ENCODE measurements at regions not wholly inside any gene's neighbourhood (a gene's known extent, or its start where the extent isn't known, plus 50 kb on each side); places are given as distances from the start of the nearest gene placed in this dataset.

DNA sequence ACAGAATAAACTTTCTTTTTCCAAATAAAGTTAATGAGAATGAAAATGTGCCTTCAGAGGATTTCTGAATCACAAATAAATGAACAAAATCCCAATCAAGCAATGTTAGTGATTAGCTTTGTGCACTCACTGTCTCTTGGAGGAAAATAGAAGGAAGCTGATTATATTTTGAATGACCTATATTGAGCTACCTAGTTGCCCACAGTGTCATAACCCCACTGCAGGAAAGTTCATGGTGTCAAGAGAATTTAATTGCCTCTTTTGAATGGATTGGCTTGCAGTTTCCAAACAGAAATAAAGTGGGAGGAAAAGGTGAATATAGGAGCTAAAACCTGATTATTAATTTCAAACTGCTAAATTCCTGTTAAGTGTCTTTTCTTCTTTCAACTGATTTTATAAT is 515.9 kb downstream of the JRKL start:
- H3K9me3 Mint-ChIP-seq: peaks cover 3 to 22% (median 7%) of the 10 kb centered on the region in 7 donors
- no peaks in the 10 kb centered on the region for H3K4me1 Mint-ChIP-seq
- ATAC-seq (ENCODE audit: low read depth in 2 of 2) (no peak), DNase-seq (no peak)
- no peaks in the 10 kb centered on the region for H3K27me3 ChIP-seq (ENCODE audit: control insufficient read depth, insufficient read depth, low read length)
- H3K27ac ChIP-seq (ENCODE audit: insufficient read depth, low read length, poor library complexity, severe bottlenecking): no peak overlapping the region
- H3K9me3 ChIP-seq (ENCODE audit: control insufficient read depth in 2 of 2, low read length in 2 of 2): no peaks in the 10 kb centered on the region
- H3K27ac Mint-ChIP-seq: no peak overlapping the region
- H3K27me3 Mint-ChIP-seq: no peaks in the 10 kb centered on the region
- no peak overlapping the region for H3K4me3 ChIP-seq (ENCODE audit: low read depth, low read length)
- H3K4me1 ChIP-seq (ENCODE audit: control insufficient read depth, insufficient read depth, low read length, poor library complexity, severe bottlenecking): no peaks in the 10 kb centered on the region
- no peaks in the 10 kb centered on the region for H3K36me3 Mint-ChIP-seq
- H3K4me3 Mint-ChIP-seq: no peak overlapping the region
- no peaks in the 10 kb centered on the region for H3K36me3 ChIP-seq (ENCODE audit: control insufficient read depth, insufficient read depth, low read length)

DNA sequence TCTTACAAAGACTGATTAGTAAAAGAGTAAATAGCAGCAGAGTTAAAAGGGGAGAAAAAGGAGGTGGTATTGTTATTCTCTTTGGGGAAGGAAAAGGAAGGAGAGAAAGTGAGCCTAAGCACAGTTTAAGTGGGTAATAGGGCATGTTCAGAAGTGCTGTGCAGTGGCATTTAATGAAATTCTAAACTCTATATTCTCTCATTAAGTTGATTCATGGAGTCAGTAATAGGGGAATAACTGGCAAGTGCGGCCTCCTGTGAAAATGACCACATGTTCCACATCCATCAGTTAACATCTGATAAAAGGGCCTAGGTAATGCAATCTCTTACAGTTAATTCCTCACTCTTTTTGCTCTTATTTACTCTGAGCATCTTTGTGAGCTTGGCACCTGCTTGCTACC is 516.7 kb downstream of the JRKL start:
- H3K9me3 ChIP-seq (ENCODE audit: control insufficient read depth in 2 of 2, low read length in 2 of 2): no peaks in the 10 kb centered on the region
- H3K36me3 ChIP-seq (ENCODE audit: control insufficient read depth, insufficient read depth, low read length): no peaks in the 10 kb centered on the region
- DNase-seq (no peak), ATAC-seq (ENCODE audit: low read depth in 2 of 2) (no peak)
- Mint-ChIP-seq H3K4me3 (no peak overlapping the region), H3K9me3 (peaks cover 3 to 19% (median 7%) of the 10 kb centered on the region in 7 donors), H3K4me1 (no peaks in the 10 kb centered on the region), H3K36me3 (no peaks in the 10 kb centered on the region), H3K27me3 (no peaks in the 10 kb centered on the region), H3K27ac (no peak overlapping the region)
- H3K4me1 ChIP-seq (ENCODE audit: control insufficient read depth, insufficient read depth, low read length, poor library complexity, severe bottlenecking): no peaks in the 10 kb centered on the region
- H3K27ac ChIP-seq (ENCODE audit: insufficient read depth, low read length, poor library complexity, severe bottlenecking): no peak overlapping the region
- no peaks in the 10 kb centered on the region for H3K27me3 ChIP-seq (ENCODE audit: control insufficient read depth, insufficient read depth, low read length)
- H3K4me3 ChIP-seq (ENCODE audit: low read depth, low read length): no peak overlapping the region

DNA sequence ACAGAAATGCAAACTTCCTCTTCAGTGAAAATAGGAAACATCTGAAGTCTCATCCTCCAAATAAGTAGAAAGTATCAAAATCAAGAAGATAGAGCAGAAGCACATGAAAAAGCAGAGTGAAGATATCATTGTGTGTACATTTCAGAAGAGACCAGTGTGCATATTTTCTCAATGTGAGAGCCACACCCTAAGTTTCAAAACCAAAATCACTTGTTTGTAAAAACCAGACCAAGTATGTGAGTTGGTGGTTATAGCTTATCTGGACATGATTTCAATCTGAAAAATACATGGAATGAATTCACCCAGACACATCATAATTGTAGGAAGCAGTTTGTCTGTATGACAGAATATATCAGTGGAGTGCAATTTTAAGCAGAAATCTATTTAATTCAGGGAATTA is 536.0 kb downstream of the JRKL start:
- no peaks in the 10 kb centered on the region for H3K4me1 ChIP-seq (ENCODE audit: control insufficient read depth, insufficient read depth, low read length, poor library complexity, severe bottlenecking)
- Mint-ChIP-seq H3K27me3 (no peaks in the 10 kb centered on the region), H3K27ac (no peak overlapping the region), H3K4me3 (no peak overlapping the region), H3K9me3 (peaks cover 2 to 5% (median 3%) of the 10 kb centered on the region in 7 donors), H3K36me3 (no peaks in the 10 kb centered on the region), H3K4me1 (no peaks in the 10 kb centered on the region)
- H3K27ac ChIP-seq (ENCODE audit: insufficient read depth, low read length, poor library complexity, severe bottlenecking): no peak overlapping the region
- no peaks in the 10 kb centered on the region for H3K27me3 ChIP-seq (ENCODE audit: control insufficient read depth, insufficient read depth, low read length)
- no peak for DNase-seq
- H3K36me3 ChIP-seq (ENCODE audit: control insufficient read depth, insufficient read depth, low read length): no peaks in the 10 kb centered on the region
- ATAC-seq (ENCODE audit: low read depth in 2 of 2): no peak
- H3K4me3 ChIP-seq (ENCODE audit: low read depth, low read length): no peak overlapping the region
- no peaks in the 10 kb centered on the region for H3K9me3 ChIP-seq (ENCODE audit: control insufficient read depth in 2 of 2, low read length in 2 of 2)

DNA sequence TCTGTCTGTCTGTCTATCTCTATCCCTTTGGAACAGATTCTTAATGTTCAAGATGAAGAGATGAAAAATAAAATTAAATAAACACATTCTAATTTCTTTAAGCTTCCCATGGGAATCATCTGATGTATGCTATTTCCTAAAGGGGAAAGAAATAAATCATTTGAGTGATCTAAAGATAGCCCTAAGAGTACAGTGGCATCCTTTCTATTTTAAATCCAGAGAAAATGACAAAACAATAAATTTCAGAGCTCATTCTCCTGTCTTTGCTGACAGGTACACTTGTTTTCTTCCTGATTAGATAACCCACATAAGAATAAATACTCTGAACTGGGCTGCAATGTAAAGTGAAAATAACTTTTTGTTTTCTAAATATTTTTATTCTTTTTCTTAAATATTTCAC is 550.4 kb downstream of the JRKL start:
- no peak for DNase-seq
- Histone ChIP-seq H3K27me3 (ENCODE audit: control insufficient read depth, insufficient read depth, low read length) (no peaks in the 10 kb centered on the region), H3K9me3 (ENCODE audit: control insufficient read depth in 2 of 2, low read length in 2 of 2) (no peaks in the 10 kb centered on the region), H3K4me1 (ENCODE audit: control insufficient read depth, insufficient read depth, low read length, poor library complexity, severe bottlenecking) (no peaks in the 10 kb centered on the region), H3K4me3 (ENCODE audit: low read depth, low read length) (no peak overlapping the region), H3K27ac (ENCODE audit: insufficient read depth, low read length, poor library complexity, severe bottlenecking) (no peak overlapping the region), H3K36me3 (ENCODE audit: control insufficient read depth, insufficient read depth, low read length) (no peaks in the 10 kb centered on the region)
- Mint-ChIP-seq H3K4me1 (no peaks in the 10 kb centered on the region), H3K9me3 (peaks cover 0 to 8% (median 3%) of the 10 kb centered on the region in 7 donors), H3K27me3 (no peaks in the 10 kb centered on the region), H3K27ac (no peak overlapping the region), H3K36me3 (no peaks in the 10 kb centered on the region), H3K4me3 (no peak overlapping the region)
- ATAC-seq (ENCODE audit: low read depth in 2 of 2): no peak

DNA sequence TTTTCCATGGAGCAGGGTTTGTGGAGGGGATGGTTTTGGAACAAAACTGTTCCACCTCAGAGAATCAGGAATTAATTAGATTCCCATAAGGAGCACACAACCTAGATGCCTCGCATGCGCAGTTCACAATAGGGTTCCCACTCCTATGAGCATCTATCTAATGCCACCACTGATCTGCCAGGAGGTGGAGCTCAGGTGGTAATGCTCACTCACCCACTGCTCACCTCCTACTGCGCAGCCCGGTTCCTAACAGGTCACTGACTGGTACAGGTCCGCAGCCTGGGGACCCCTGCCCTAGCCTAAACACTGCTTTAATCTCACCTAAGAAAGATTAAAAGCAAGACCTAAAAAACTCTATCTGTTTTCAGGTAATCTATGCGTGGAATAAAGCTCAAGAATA is 553.0 kb downstream of the JRKL start:
- DNase-seq: no peak
- Mint-ChIP-seq H3K27me3 (no peaks in the 10 kb centered on the region), H3K27ac (no peak overlapping the region), H3K4me3 (no peak overlapping the region), H3K4me1 (no peaks in the 10 kb centered on the region), H3K36me3 (no peaks in the 10 kb centered on the region), H3K9me3 (peaks cover 0 to 4% (median 2%) of the 10 kb centered on the region in 7 donors)
- H3K9me3 ChIP-seq (ENCODE audit: control insufficient read depth in 2 of 2, low read length in 2 of 2): no peaks in the 10 kb centered on the region
- H3K4me3 ChIP-seq (ENCODE audit: low read depth, low read length): no peak overlapping the region
- H3K36me3 ChIP-seq (ENCODE audit: control insufficient read depth, insufficient read depth, low read length): no peaks in the 10 kb centered on the region
- no peaks in the 10 kb centered on the region for H3K4me1 ChIP-seq (ENCODE audit: control insufficient read depth, insufficient read depth, low read length, poor library complexity, severe bottlenecking)
- no peak overlapping the region for H3K27ac ChIP-seq (ENCODE audit: insufficient read depth, low read length, poor library complexity, severe bottlenecking)
- ATAC-seq (ENCODE audit: low read depth in 2 of 2): no peak
- H3K27me3 ChIP-seq (ENCODE audit: control insufficient read depth, insufficient read depth, low read length): no peaks in the 10 kb centered on the region

DNA sequence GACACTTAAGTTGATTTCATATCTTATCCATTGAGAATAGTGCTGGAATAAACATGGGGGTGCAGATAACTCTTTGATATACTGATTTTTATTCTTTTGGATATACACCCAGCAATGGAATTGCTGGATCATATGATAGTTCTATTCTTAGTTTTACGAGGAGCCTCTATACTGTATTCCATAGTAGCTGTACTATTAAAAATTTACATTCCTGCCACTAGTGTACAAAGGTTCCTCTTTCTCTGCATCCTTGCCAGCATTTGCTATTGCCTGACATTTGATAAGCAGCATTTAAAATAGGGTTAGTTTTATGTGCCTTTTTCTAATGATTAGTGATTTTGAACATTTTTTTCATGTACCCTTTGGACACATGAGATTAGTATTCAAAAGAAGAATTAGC is 554.2 kb downstream of the JRKL start:
- no peak overlapping the region for H3K4me3 Mint-ChIP-seq
- H3K9me3 Mint-ChIP-seq: peaks cover 0 to 4% (median 2%) of the 10 kb centered on the region in 7 donors
- no peak overlapping the region for H3K27ac ChIP-seq (ENCODE audit: insufficient read depth, low read length, poor library complexity, severe bottlenecking)
- H3K36me3 ChIP-seq (ENCODE audit: control insufficient read depth, insufficient read depth, low read length): no peaks in the 10 kb centered on the region
- H3K27me3 Mint-ChIP-seq: no peaks in the 10 kb centered on the region
- DNase-seq: no peak
- H3K4me3 ChIP-seq (ENCODE audit: low read depth, low read length): no peak overlapping the region
- H3K4me1 ChIP-seq (ENCODE audit: control insufficient read depth, insufficient read depth, low read length, poor library complexity, severe bottlenecking): no peaks in the 10 kb centered on the region
- no peaks in the 10 kb centered on the region for H3K9me3 ChIP-seq (ENCODE audit: control insufficient read depth in 2 of 2, low read length in 2 of 2)
- no peaks in the 10 kb centered on the region for H3K27me3 ChIP-seq (ENCODE audit: control insufficient read depth, insufficient read depth, low read length)
- H3K4me1 Mint-ChIP-seq: no peaks in the 10 kb centered on the region
- H3K27ac Mint-ChIP-seq: no peak overlapping the region
- no peak for ATAC-seq (ENCODE audit: low read depth in 2 of 2)
- H3K36me3 Mint-ChIP-seq: no peaks in the 10 kb centered on the region

DNA sequence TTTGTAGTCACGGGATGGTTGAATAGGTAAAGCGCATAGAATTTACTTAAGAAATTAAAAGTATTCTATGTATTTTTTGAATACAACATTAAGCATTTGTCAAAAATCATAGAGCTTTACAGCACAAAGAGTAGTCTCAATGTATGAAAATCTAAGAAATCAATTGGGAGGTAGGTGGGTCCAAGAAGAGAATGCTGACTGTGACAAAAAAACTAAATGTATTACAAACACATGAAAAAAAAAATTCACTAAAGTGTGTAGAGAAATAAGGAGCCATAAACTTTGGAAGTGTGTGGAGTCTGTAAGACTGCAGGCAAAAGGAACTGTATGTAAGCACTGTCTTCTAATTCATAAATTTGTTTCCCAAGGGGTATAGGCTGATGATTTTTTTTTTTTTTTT is 558.3 kb downstream of the JRKL start:
- no peak overlapping the region for H3K27ac ChIP-seq (ENCODE audit: insufficient read depth, low read length, poor library complexity, severe bottlenecking)
- H3K9me3 Mint-ChIP-seq: peaks cover 0 to 8% (median 3%) of the 10 kb centered on the region in 7 donors
- H3K27ac Mint-ChIP-seq: no peak overlapping the region
- H3K9me3 ChIP-seq (ENCODE audit: control insufficient read depth in 2 of 2, low read length in 2 of 2): no peaks in the 10 kb centered on the region
- no peaks in the 10 kb centered on the region for H3K36me3 ChIP-seq (ENCODE audit: control insufficient read depth, insufficient read depth, low read length)
- ATAC-seq (ENCODE audit: low read depth in 2 of 2) (no peak), DNase-seq (no peak)
- no peaks in the 10 kb centered on the region for H3K4me1 ChIP-seq (ENCODE audit: control insufficient read depth, insufficient read depth, low read length, poor library complexity, severe bottlenecking)
- no peaks in the 10 kb centered on the region for H3K27me3 ChIP-seq (ENCODE audit: control insufficient read depth, insufficient read depth, low read length)
- H3K4me3 Mint-ChIP-seq: no peak overlapping the region
- no peaks in the 10 kb centered on the region for H3K4me1 Mint-ChIP-seq
- no peak overlapping the region for H3K4me3 ChIP-seq (ENCODE audit: low read depth, low read length)
- H3K36me3 Mint-ChIP-seq: no peaks in the 10 kb centered on the region
- no peaks in the 10 kb centered on the region for H3K27me3 Mint-ChIP-seq

DNA sequence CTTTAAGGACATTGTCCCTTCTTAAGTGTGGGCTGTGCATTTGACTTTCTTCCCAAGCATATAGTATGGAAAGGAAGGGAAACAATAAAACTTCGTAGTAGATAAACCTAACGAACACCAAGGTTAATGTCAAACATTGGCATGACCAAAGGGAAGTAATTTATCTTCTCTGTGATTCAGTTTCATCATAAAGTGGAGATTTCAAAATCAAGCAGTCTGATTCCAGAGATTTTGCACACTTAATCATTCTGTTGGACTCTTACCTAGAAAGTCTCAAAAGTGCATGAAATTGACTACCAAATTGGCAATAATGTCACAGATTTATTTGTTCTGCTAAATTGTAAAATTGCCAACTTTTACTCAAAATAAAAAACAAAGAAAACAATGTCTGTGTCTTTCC is 559.7 kb downstream of the JRKL start:
- H3K4me1 Mint-ChIP-seq: no peaks in the 10 kb centered on the region
- H3K9me3 ChIP-seq (ENCODE audit: control insufficient read depth in 2 of 2, low read length in 2 of 2): no peaks in the 10 kb centered on the region
- no peaks in the 10 kb centered on the region for H3K4me1 ChIP-seq (ENCODE audit: control insufficient read depth, insufficient read depth, low read length, poor library complexity, severe bottlenecking)
- no peak for ATAC-seq (ENCODE audit: low read depth in 2 of 2)
- no peaks in the 10 kb centered on the region for H3K27me3 Mint-ChIP-seq
- H3K36me3 ChIP-seq (ENCODE audit: control insufficient read depth, insufficient read depth, low read length): no peaks in the 10 kb centered on the region
- H3K9me3 Mint-ChIP-seq: peaks cover 0 to 8% (median 2%) of the 10 kb centered on the region in 7 donors
- no peak overlapping the region for H3K4me3 ChIP-seq (ENCODE audit: low read depth, low read length)
- H3K27ac Mint-ChIP-seq: no peak overlapping the region
- no peak overlapping the region for H3K4me3 Mint-ChIP-seq
- H3K27ac ChIP-seq (ENCODE audit: insufficient read depth, low read length, poor library complexity, severe bottlenecking): no peak overlapping the region
- H3K36me3 Mint-ChIP-seq: no peaks in the 10 kb centered on the region
- DNase-seq: no peak
- H3K27me3 ChIP-seq (ENCODE audit: control insufficient read depth, insufficient read depth, low read length): no peaks in the 10 kb centered on the region
